ENCODE measurements at regions not wholly inside any gene's neighbourhood (a gene's known extent, or its start where the extent isn't known, plus 50 kb on each side); places are given as distances from the start of the nearest gene placed in this dataset.

DNA sequence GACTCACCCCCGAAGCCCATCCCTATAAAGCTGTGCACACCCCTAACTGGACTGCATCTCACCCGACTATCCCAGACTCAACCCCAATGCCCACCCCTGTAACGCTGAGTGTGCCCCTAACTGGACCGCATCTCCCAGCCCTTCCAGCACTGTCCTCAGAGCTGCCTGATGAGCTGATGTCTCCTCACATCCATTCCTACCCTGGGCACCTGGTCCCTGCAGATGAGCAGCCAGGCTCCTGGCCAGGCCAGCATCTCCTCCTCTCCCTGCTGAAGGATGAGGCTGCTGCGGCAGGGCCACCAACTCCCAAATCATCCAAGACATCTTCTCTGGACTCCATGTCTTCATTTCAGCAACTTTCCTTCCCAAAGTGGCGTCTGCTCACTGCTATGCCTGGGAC lies 332.1 kb downstream of the CTTN start:
- H3K9me3 ChIP-seq (ENCODE audit: low read length), result no peaks in the 10 kb centered on the region
- no peak overlapping the region for H3K9ac ChIP-seq (ENCODE audit: insufficient read depth, low read depth, low read length)
- intact Hi-C loops (cut with micrococcal nuclease; ENCODE audit: unreplicated experiment), result no loop called here
- no peak for DNase-seq (ENCODE audit: low spot score)
- no peaks in the 10 kb centered on the region for H3K27me3 ChIP-seq (ENCODE audit: control insufficient read depth in 1 of 2, insufficient read depth in 2 of 2, low read length in 2 of 2)
- no TSS peak for BruUV-seq (replicated peaks)
- TF ChIP-seq, protein P1, sequence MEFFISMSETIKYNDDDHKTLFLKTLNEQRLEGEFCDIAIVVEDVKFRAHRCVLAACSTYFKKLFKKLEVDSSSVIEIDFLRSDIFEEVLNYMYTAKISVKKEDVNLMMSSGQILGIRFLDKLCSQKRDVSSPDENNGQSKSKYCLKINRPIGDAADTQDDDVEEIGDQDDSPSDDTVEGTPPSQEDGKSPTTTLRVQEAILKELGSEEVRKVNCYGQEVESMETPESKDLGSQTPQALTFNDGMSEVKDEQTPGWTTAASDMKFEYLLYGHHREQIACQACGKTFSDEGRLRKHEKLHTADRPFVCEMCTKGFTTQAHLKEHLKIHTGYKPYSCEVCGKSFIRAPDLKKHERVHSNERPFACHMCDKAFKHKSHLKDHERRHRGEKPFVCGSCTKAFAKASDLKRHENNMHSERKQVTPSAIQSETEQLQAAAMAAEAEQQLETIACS (CRISPR knock-in tag; IDR thresholded peaks at IDR 0.05), result no peak
- TF ChIP-seq, protein P2, sequence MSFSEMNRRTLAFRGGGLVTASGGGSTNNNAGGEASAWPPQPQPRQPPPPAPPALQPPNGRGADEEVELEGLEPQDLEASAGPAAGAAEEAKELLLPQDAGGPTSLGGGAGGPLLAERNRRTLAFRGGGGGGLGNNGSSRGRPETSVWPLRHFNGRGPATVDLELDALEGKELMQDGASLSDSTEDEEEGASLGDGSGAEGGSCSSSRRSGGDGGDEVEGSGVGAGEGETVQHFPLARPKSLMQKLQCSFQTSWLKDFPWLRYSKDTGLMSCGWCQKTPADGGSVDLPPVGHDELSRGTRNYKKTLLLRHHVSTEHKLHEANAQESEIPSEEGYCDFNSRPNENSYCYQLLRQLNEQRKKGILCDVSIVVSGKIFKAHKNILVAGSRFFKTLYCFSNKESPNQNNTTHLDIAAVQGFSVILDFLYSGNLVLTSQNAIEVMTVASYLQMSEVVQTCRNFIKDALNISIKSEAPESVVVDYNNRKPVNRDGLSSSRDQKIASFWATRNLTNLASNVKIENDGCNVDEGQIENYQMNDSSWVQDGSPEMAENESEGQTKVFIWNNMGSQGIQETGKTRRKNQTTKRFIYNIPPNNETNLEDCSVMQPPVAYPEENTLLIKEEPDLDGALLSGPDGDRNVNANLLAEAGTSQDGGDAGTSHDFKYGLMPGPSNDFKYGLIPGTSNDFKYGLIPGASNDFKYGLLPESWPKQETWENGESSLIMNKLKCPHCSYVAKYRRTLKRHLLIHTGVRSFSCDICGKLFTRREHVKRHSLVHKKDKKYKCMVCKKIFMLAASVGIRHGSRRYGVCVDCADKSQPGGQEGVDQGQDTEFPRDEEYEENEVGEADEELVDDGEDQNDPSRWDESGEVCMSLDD (CRISPR knock-in tag; IDR thresholded peaks at IDR 0.05; ENCODE audit: borderline replicate concordance), result no peak
- no peak for TF ChIP-seq ZNF383 (CRISPR knock-in tag; IDR thresholded peaks at IDR 0.05; ENCODE audit: borderline replicate concordance)
- TF ChIP-seq ZNF782 (CRISPR knock-in tag; IDR thresholded peaks at IDR 0.05; ENCODE audit: borderline replicate concordance), result no peak
- no peak for TF ChIP-seq ETV5 (CRISPR knock-in tag; IDR thresholded peaks at IDR 0.05; ENCODE audit: borderline replicate concordance)
- TF ChIP-seq, protein P3, sequence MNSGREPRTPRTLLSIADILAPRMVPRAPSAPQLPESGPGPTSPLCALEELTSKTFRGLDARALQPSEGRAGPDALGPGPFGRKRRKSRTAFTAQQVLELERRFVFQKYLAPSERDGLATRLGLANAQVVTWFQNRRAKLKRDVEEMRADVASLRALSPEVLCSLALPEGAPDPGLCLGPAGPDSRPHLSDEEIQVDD (CRISPR knock-in tag; IDR thresholded peaks at IDR 0.05; ENCODE audit: borderline replicate concordance), result no peak
- TF ChIP-seq, protein P4, sequence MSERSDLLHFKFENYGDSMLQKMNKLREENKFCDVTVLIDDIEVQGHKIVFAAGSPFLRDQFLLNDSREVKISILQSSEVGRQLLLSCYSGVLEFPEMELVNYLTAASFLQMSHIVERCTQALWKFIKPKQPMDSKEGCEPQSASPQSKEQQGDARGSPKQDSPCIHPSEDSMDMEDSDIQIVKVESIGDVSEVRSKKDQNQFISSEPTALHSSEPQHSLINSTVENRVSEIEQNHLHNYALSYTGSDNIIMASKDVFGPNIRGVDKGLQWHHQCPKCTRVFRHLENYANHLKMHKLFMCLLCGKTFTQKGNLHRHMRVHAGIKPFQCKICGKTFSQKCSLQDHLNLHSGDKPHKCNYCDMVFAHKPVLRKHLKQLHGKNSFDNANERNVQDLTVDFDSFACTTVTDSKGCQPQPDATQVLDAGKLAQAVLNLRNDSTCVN (CRISPR knock-in tag; IDR thresholded peaks at IDR 0.05; ENCODE audit: borderline replicate concordance), result no peak
- no peak for TF ChIP-seq GLI4 (CRISPR knock-in tag; IDR thresholded peaks at IDR 0.05; ENCODE audit: borderline replicate concordance)
- TF ChIP-seq ZNF101 (CRISPR knock-in tag; IDR thresholded peaks at IDR 0.05; ENCODE audit: borderline replicate concordance, low read depth), result no peak
- TF ChIP-seq ZNF879 (CRISPR knock-in tag; IDR thresholded peaks at IDR 0.05), result no peak
- TF ChIP-seq SAP130 (CRISPR knock-in tag; IDR thresholded peaks at IDR 0.05; ENCODE audit: low read depth), result no peak
- no peak for TF ChIP-seq SIN3A (IDR thresholded peaks at IDR 0.05; ENCODE audit: borderline replicate concordance, low read depth, low read length)
- no peak for TF ChIP-seq RFXANK (CRISPR knock-in tag; IDR thresholded peaks at IDR 0.05)
- no peak for TF ChIP-seq POGZ (CRISPR knock-in tag; IDR thresholded peaks at IDR 0.05)
- no peak for TF ChIP-seq CAMTA2 (CRISPR knock-in tag; IDR thresholded peaks at IDR 0.05; ENCODE audit: borderline replicate concordance)
- no peak for ATAC-seq
- H3K27ac ChIP-seq (ENCODE audit: extremely low read length, insufficient read depth, low read length), result no peak overlapping the region
- H3K4me3 ChIP-seq (replicated peaks in 1 of 3; ENCODE audit: insufficient read depth in 1 of 3, low read depth in 2 of 3, low read length in 3 of 3), result no peak overlapping the region
- ChIA-PET CTCF (ENCODE audit: low intra/inter-chr PET ratio, low total read pairs) (no interaction called here), POLR2A (no interaction called here)
- H3K36me3 ChIP-seq (replicated peaks in 1 of 2; ENCODE audit: control insufficient read depth in 1 of 2, insufficient read depth in 2 of 2, low read length in 2 of 2), result peaks cover 0 to 17% of the 10 kb centered on the region in 2 experiments; a peak in 1 of 5 replicates
- in situ Hi-C loops (cut with HindIII; ENCODE audit: extremely low pct_ligation_motif_present, low pct_unique_long_range_greater_than_20kb), result no loop called here
- H2AFZ ChIP-seq (ENCODE audit: low read length), result no peak overlapping the region
- no peaks in the 10 kb centered on the region for H4K20me1 ChIP-seq (ENCODE audit: insufficient read depth, low read length)
- FAIRE-seq, result no peak
- H3K4me1 ChIP-seq (ENCODE audit: insufficient read depth, low read length), result no peaks in the 10 kb centered on the region
- H3K4me2 ChIP-seq (ENCODE audit: low read depth, low read length), result no peak overlapping the region
- H3K79me2 ChIP-seq (ENCODE audit: insufficient read depth, low read length), result no peaks in the 10 kb centered on the region
- WGBS (ENCODE audit: low lambda C conversion rate), result 97% methylated on average over 6 of the region's 6 CpGs
